Esophagus muscularis mucosa (tissue), 4 donors: ENCODE measurements at regions not wholly inside any gene's neighbourhood (a gene's known extent, or its start where the extent isn't known, plus 50 kb on each side); places are given as distances from the start of the nearest gene placed in this dataset.

Source experiments
- DNase-seq: peaks from one replicate; pipeline ENCODE4 v3.0.0-alpha.2; 2017; ENCODE audit errors: extremely low spot score
- H3K27ac ChIP-seq, 4 donors: fragments of 200-600 bp; sonication (generic); replicated peaks in 1 of 4; 1 replicate in 3 of 4; 2 replicates in 1 of 4; pipeline ENCODE4 v1.5.1; 2016 to 2019; ENCODE audit warnings: mild to moderate bottlenecking in 1 of 4
- H3K27me3 ChIP-seq, 4 donors: fragments of 200-600 bp; sonication (generic); one replicate each; pipeline versions ENCODE4 v1.5.1 to v1.6.0; 2016 to 2019
- H3K36me3 ChIP-seq, 4 donors: fragments of 200-600 bp; sonication (generic); one replicate each; pipeline ENCODE4 v1.5.1; 2016 to 2019
- H3K4me1 ChIP-seq, 4 donors: fragments of 200-600 bp; sonication (generic); one replicate each; pipeline ENCODE4 v1.5.1; 2016 to 2019
- H3K4me3 ChIP-seq, 4 donors: fragments of 200-600 bp; sonication (generic); 1 replicate in 2 of 4; 2 replicates in 2 of 4; pipeline ENCODE4 v1.5.1; 2016 to 2019; ENCODE audit warnings: mild to moderate bottlenecking in 4 of 4, moderate library complexity in 1 of 4
- H3K9me3 ChIP-seq, 4 donors: fragments of 200-600 bp; sonication (generic); 1 replicate in 3 of 4; 2 replicates in 1 of 4; pipeline ENCODE4 v1.5.1; 2016 to 2019
- CTCF ChIP-seq, 3 experiments: fragments of 200-600 bp in 2 of 3; fragments of 450-650 bp in 1 of 3; sonication (generic) in 2 of 3; IDR thresholded peaks; one replicate each; pipeline ENCODE4 v1.5.1; 2017 to 2019; ENCODE audit warnings: antibody characterized with exemption in 3 of 3, mild to moderate bottlenecking in 2 of 3, moderate library complexity in 1 of 3
- EP300 ChIP-seq: sonication (generic); formaldehyde crosslinking; IDR thresholded peaks from one replicate; pipeline ENCODE4 v1.6.1; 2017; ENCODE audit warnings: antibody characterized with exemption
- POLR2A ChIP-seq: fragments of 450-650 bp; IDR thresholded peaks from one replicate; pipeline ENCODE4 v1.6.1; 2017; ENCODE audit warnings: antibody characterized with exemption, moderate library complexity, mild to moderate bottlenecking, low read depth
- POLR2AphosphoS5 ChIP-seq, 2 donors: sonication (generic); formaldehyde crosslinking; IDR thresholded peaks; one replicate each; pipeline ENCODE4 v1.6.1; 2017; ENCODE audit warnings: antibody characterized with exemption in 2 of 2
- WGBS: methylation state at CpG from one replicate; pipeline ENCODE4 v1.1.5; 2018; 5-methylcytosine and 5-hydroxymethylcytosine counted together
- intact Hi-C: fragments of 100-400 bp; cut with DNase I; formaldehyde crosslinking; loops from one replicate; pipeline ENCODE4 v1.15.1; 2023

DNA sequence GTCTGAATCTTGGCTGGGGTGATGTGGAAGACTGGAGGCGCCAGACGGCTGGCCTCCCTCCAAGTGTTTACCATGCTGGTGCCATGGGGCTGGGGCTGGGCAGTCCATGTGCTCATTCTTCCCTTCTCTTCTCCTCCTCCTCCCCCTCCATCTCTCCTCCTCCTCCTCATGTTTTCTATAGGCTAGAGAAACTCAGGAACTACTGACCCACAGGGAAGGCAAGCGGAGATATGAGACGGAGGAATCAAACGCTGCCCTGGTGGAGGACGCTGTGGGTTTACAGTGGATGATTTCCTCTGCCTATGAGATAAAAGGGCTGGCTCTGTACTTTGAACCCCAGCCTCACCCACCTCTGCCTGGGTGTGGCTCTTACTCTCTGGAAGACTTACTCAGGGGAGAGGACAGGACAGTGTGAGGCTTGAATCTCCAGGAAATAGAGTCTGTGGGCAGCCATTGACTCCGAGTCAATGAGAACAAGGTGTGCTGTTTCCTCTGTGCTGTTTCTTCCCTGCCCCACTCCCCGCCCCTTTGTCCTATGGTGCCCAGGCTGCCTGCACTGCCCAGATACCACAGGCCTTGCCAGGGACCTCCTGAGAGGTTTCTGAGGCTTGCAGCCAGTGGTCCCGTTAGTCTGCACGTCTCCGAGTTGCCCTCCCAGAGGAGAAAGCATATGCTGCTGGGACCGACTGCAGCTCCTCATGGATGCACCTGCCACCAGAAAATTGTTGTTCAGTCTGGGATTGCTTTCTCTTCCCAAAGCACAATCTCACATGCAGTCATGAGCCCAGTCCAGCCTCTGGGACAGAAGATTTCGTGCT, 132.6 kb upstream of the ARHGAP5 start:
- no peak for DNase-seq
- TF ChIP-seq CTCF (IDR thresholded peaks at IDR 0.05) (no peak), POLR2AphosphoS5 (IDR thresholded peaks at IDR 0.05) (no peak), EP300 (no peak), POLR2A (no peak)
- Histone ChIP-seq H3K4me1 (peaks cover 0 to 8% (median 0%) of the 10 kb centered on the region in 4 donors), H3K4me3 (no peak overlapping the region), H3K27me3 (no peaks in the 10 kb centered on the region), H3K36me3 (no peaks in the 10 kb centered on the region), H3K27ac (no peak overlapping the region), H3K9me3 (no peaks in the 10 kb centered on the region)
- intact Hi-C loops: no loop called here
- 63% methylated on average over 11 of the region's 13 CpGs for WGBS

GRCh38 chr14:31945074-31945613, 132.0 kb upstream of the ARHGAP5 start:
- intact Hi-C loops: no loop called here
- Histone ChIP-seq H3K4me1 (peaks cover 0 to 8% (median under 1%) of the 10 kb centered on the region in 4 donors), H3K27ac (no peak overlapping the region), H3K4me3 (no peak overlapping the region), H3K27me3 (no peaks in the 10 kb centered on the region), H3K36me3 (no peaks in the 10 kb centered on the region), H3K9me3 (no peaks in the 10 kb centered on the region)
- no peak for TF ChIP-seq POLR2A
- no peak for TF ChIP-seq EP300
- TF ChIP-seq POLR2AphosphoS5 (IDR thresholded peaks at IDR 0.05): no peak
- TF ChIP-seq CTCF (IDR thresholded peaks at IDR 0.05): no peak
- DNase-seq: no peak
- 87% methylated on average over 3 of the region's 3 CpGs for WGBS

DNA sequence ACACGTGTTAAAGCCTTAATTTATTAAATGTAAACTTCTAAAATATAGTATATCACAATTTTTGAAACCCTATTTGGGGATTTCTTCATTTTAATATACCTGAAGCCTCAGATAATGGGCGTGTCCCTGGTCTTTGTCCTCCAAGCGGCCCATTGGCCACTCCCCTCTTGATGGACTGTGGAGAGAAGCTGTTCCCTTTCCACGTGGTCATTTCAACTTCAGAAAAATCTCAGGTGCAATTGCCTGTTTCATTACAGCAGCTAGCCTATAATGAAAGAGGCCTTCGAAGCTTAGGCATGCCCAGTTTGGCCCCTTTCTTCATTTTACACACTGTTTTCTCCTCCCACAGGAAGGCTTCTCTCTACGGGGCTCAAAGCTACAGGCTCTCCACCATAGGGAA, 131.4 kb upstream of the ARHGAP5 start:
- intact Hi-C loops: no loop called here
- no peak overlapping the region for H3K27ac ChIP-seq
- H3K36me3 ChIP-seq: no peaks in the 10 kb centered on the region

GRCh38 chr14:31947076-31947475, 130.0 kb upstream of the ARHGAP5 start:
- DNase-seq: no peak
- TF ChIP-seq EP300 (no peak), CTCF (IDR thresholded peaks at IDR 0.05) (no peak), POLR2A (no peak)
- no peaks in the 10 kb centered on the region for H3K36me3 ChIP-seq
- peaks cover 14 to 21% (median 15%) of the 10 kb centered on the region in 4 donors for H3K4me1 ChIP-seq
- intact Hi-C loops: no loop called here
- no peaks in the 10 kb centered on the region for H3K9me3 ChIP-seq
- H3K4me3 ChIP-seq: no peak overlapping the region
- 88% methylated on average over 7 of the region's 7 CpGs for WGBS
- H3K27me3 ChIP-seq: no peaks in the 10 kb centered on the region
- no peak overlapping the region for H3K27ac ChIP-seq

More for the DNA sequence above, 131.4 kb upstream of the ARHGAP5 start:
- WGBS: 81% methylated on average over 6 of the region's 6 CpGs
- H3K9me3 ChIP-seq: no peaks in the 10 kb centered on the region
- no peak overlapping the region for H3K4me3 ChIP-seq
- DNase-seq: no peak
- TF ChIP-seq POLR2A (no peak), CTCF (IDR thresholded peaks at IDR 0.05) (no peak), EP300 (no peak), POLR2AphosphoS5 (IDR thresholded peaks at IDR 0.05) (no peak)
- no peaks in the 10 kb centered on the region for H3K27me3 ChIP-seq
- H3K4me1 ChIP-seq: peaks cover 4 to 12% (median 6%) of the 10 kb centered on the region in 4 donors
